SK-N-SH (cell line): ENCODE measurements at regions not wholly inside any gene's neighbourhood (a gene's known extent, or its start where the extent isn't known, plus 50 kb on each side); places are given as distances from the start of the nearest gene placed in this dataset.

Source experiments
- CTCF ChIA-PET: fragments of 300-600, 350-600 bp; formaldehyde crosslinking; extraction: SDS; loops from one replicate; lab custom pipeline; 2021; lab: Yijun Ruan, JAX
- POLR2A ChIA-PET: fragments of 350-600 bp; sonication (Branson Sonifier 250); formaldehyde crosslinking; extraction: SDS; loops from one replicate; lab custom pipeline; 2020; ENCODE audit warnings: antibody characterized with exemption, inconsistent platforms; lab: Yijun Ruan, JAX
- DNase-seq: peaks from one replicate; pipeline ENCODE4 v3.0.0; 2012
- H2AFZ ChIP-seq: fragments of 200-600 bp; sonication (generic); 2 replicates; pipeline ENCODE4 v1.8.1; 2016; ENCODE audit warnings: antibody characterized with exemption, mild to moderate bottlenecking, low read depth
- H3F3A ChIP-seq: fragments of 200-600 bp; sonication (generic); replicated peaks from 2 replicates; pipeline ENCODE3; 2016; ENCODE audit warnings: antibody characterized with exemption, mild to moderate bottlenecking; ENCODE audit not compliant: insufficient read depth
- H3K27ac ChIP-seq, 2 experiments: fragments of 200-500 bp in 1 of 2; fragments of 200-600 bp in 1 of 2; sonication (Bioruptor generic) in 1 of 2; sonication (generic), shearing (Covaris generic) in 1 of 2; 2 replicates each; pipeline versions ENCODE4 v1.5.1 to v1.6.1; 2014 to 2016; ENCODE audit warnings: low read depth in 2 of 2, inconsistent platforms in 1 of 2, low read length in 1 of 2, mild to moderate bottlenecking in 1 of 2, mixed read lengths in 1 of 2
- H3K27me3 ChIP-seq: fragments of 200-600 bp; sonication (generic), shearing (Covaris generic); 2 replicates; pipeline ENCODE4 v1.6.1; 2016; ENCODE audit warnings: mixed run types; ENCODE audit not compliant: insufficient read depth
- H3K36me3 ChIP-seq, 2 experiments: fragments of 200-500 bp in 1 of 2; fragments of 200-600 bp in 1 of 2; sonication (Bioruptor generic) in 1 of 2; sonication (generic) in 1 of 2; replicated peaks in 1 of 2; 2 replicates each; pipeline versions ENCODE3 to v1.5.1; 2014 to 2016; ENCODE audit warnings: low read length in 1 of 2, mild to moderate bottlenecking in 1 of 2; ENCODE audit not compliant: insufficient read depth in 2 of 2, control insufficient read depth in 1 of 2
- H3K4me1 ChIP-seq, 2 experiments: fragments of 200-500 bp in 1 of 2; fragments of 200-600 bp in 1 of 2; sonication (Bioruptor generic) in 1 of 2; sonication (generic), shearing (Covaris generic) in 1 of 2; 2 replicates each; pipeline versions ENCODE4 v1.5.1 to v1.6.1; 2014 to 2016; ENCODE audit warnings: low read depth in 1 of 2, low read length in 1 of 2, mixed run types in 1 of 2; ENCODE audit not compliant: insufficient read depth in 2 of 2, control insufficient read depth in 1 of 2
- H3K4me2 ChIP-seq: fragments of 200-600 bp; sonication (generic), shearing (Covaris generic); 2 replicates; pipeline ENCODE4 v1.6.1; 2017; ENCODE audit warnings: mixed run types
- H3K4me3 ChIP-seq, 2 experiments: fragments of 200-500 bp in 1 of 2; fragments of 200-600 bp in 1 of 2; sonication (Bioruptor generic) in 1 of 2; sonication (generic), shearing (Covaris generic) in 1 of 2; 2 replicates each; pipeline versions ENCODE4 v1.5.1 to v1.8.1; 2014 to 2016; ENCODE audit warnings: low read depth in 2 of 2, inconsistent platforms in 1 of 2, low read length in 1 of 2, mild to moderate bottlenecking in 1 of 2, mixed read lengths in 1 of 2, moderate library complexity in 1 of 2
- H3K79me2 ChIP-seq: fragments of 200-600 bp; sonication (generic); 2 replicates; pipeline ENCODE4 v1.8.1; 2017; ENCODE audit warnings: mild to moderate bottlenecking; ENCODE audit not compliant: insufficient read depth
- H3K9ac ChIP-seq: fragments of 200-600 bp; sonication (generic); 2 replicates; pipeline ENCODE4 v1.6.1; 2017; ENCODE audit warnings: mixed run types
- H3K9me2 ChIP-seq: fragments of 200-600 bp; sonication (generic); 2 replicates; pipeline ENCODE4 v1.6.1; 2017; ENCODE audit warnings: mixed run types
- H3K9me3 ChIP-seq: fragments of 200-600 bp; sonication (generic); 2 replicates; pipeline ENCODE4 v1.6.1; 2017; ENCODE audit warnings: mixed run types, mild to moderate bottlenecking, moderate library complexity
- H4K20me1 ChIP-seq: fragments of 200-600 bp; sonication (generic); 2 replicates; pipeline ENCODE4 v1.6.1; 2017; ENCODE audit warnings: mild to moderate bottlenecking, mixed run types; ENCODE audit not compliant: insufficient read depth
- CHD2 ChIP-seq: fragments of 150-350 bp; IDR thresholded peaks from 2 replicates; pipeline ENCODE4 v1.6.1; 2018; ENCODE audit warnings: low read length; ENCODE audit not compliant: partially characterized antibody
- EZH2phosphoT487 ChIP-seq: fragments of 200-600 bp; sonication (generic); IDR thresholded peaks from 2 replicates; pipeline ENCODE4 v1.6.1; 2017; ENCODE audit warnings: low read depth, mixed run types, mild to moderate bottlenecking, antibody characterized with exemption, moderate library complexity, borderline replicate concordance
- FOXM1 ChIP-seq: IDR thresholded peaks from 2 replicates; pipeline ENCODE4 v1.4.0; 2012; ENCODE audit warnings: low read depth, mild to moderate bottlenecking
- IRF3 ChIP-seq: fragments of 150-350 bp; IDR thresholded peaks from 2 replicates; pipeline ENCODE4 v1.6.1; 2016; ENCODE audit warnings: mild to moderate bottlenecking, low read depth, low read length
- JUND ChIP-seq: IDR thresholded peaks from 2 replicates; pipeline ENCODE4 v1.4.0; 2012
- MAX ChIP-seq: IDR thresholded peaks from 2 replicates; pipeline ENCODE4 v1.4.0; 2012; ENCODE audit warnings: low read depth
- MEF2A ChIP-seq: IDR thresholded peaks from 2 replicates; pipeline ENCODE4 v1.4.0; 2012; ENCODE audit warnings: low read depth, borderline replicate concordance
- MXI1 ChIP-seq: IDR thresholded peaks from 2 replicates; pipeline ENCODE4 v1.6.1; 2012; ENCODE audit warnings: mild to moderate bottlenecking, low read depth, low read length, improper control_type of control experiment
- NFIC ChIP-seq: IDR thresholded peaks from 2 replicates; pipeline ENCODE4 v1.4.0; 2012; ENCODE audit warnings: borderline replicate concordance
- NRF1 ChIP-seq: IDR thresholded peaks from 2 replicates; pipeline ENCODE4 v1.6.1; 2012; ENCODE audit warnings: low read depth, mild to moderate bottlenecking, low read length
- PBX3 ChIP-seq: IDR thresholded peaks from 2 replicates; pipeline ENCODE4; 2012
- POLR2AphosphoS5 ChIP-seq: IDR thresholded peaks from 2 replicates; pipeline ENCODE4 v1.6.1; 2012; ENCODE audit warnings: low read depth, low read length
- RAD21 ChIP-seq: IDR thresholded peaks from 2 replicates; pipeline ENCODE4 v1.6.1; 2012; ENCODE audit warnings: mild to moderate bottlenecking, low read length
- RFX5 ChIP-seq: IDR thresholded peaks from 2 replicates; pipeline ENCODE4 v1.6.1; 2012; ENCODE audit warnings: mild to moderate bottlenecking, improper control_type of control experiment, low read length
- SMC3 ChIP-seq: IDR thresholded peaks from 2 replicates; pipeline ENCODE4 v1.6.1; 2012; ENCODE audit warnings: low read depth, low read length, improper control_type of control experiment
- TAF1 ChIP-seq: IDR thresholded peaks from 2 replicates; pipeline ENCODE4 v1.6.1; 2012; ENCODE audit warnings: low read depth, mild to moderate bottlenecking, low read length, moderate library complexity, borderline replicate concordance
- TCF12 ChIP-seq: IDR thresholded peaks from 2 replicates; pipeline ENCODE4 v1.4.0; 2012
- TEAD4 ChIP-seq: IDR thresholded peaks from 2 replicates; pipeline ENCODE4 v1.4.0; 2012; ENCODE audit warnings: mild to moderate bottlenecking, borderline replicate concordance; ENCODE audit not compliant: insufficient read depth
- YY1 ChIP-seq: IDR thresholded peaks from 2 replicates; pipeline ENCODE4 v1.4.0; 2012; ENCODE audit warnings: low read depth, mild to moderate bottlenecking
- WGBS: methylation state at CpG from one replicate; pipeline ENCODE4 v1.1.6; 2017; ENCODE audit warnings: low lambda C conversion rate; 5-methylcytosine and 5-hydroxymethylcytosine counted together
- TF ChIP-seq, protein P1 (sequence below): fragments of 200-600 bp; sonication (generic); IDR thresholded peaks from 2 replicates; pipeline ENCODE4 v1.6.1; 2017; ENCODE audit warnings: antibody characterized with exemption, mild to moderate bottlenecking, moderate library complexity
- TF ChIP-seq, protein P2 (sequence below): IDR thresholded peaks from 2 replicates; pipeline ENCODE4 v1.6.1; 2012; ENCODE audit warnings: mild to moderate bottlenecking, low read depth, low read length, moderate library complexity

- no peaks in the 10 kb centered on the region; the same call in 1 of the 2 replicates for H3K9me3 ChIP-seq
- H3K27me3 ChIP-seq, result no peaks in the 10 kb centered on the region
- no peak overlapping the region for H3K27ac ChIP-seq
- ChIA-PET CTCF (no interaction called here), POLR2A (no interaction called here)
- DNase-seq, result no peak
- no peak overlapping the region for H2AFZ ChIP-seq
- H3K79me2 ChIP-seq, result no peaks in the 10 kb centered on the region
- no peak for TF ChIP-seq MEF2A
- no peak for TF ChIP-seq RAD21
- TF ChIP-seq MXI1, result no peak
- TF ChIP-seq, all 33 proteins: peak for 0
- Histone ChIP-seq H3F3A (no peaks in the 10 kb centered on the region), H3K9me2 (no peaks in the 10 kb centered on the region), H3K4me2 (no peak overlapping the region), H3K9ac (no peak overlapping the region), H3K4me1 (no peaks in the 10 kb centered on the region), H3K4me3 (no peak overlapping the region), H3K36me3 (no peaks in the 10 kb centered on the region), H4K20me1 (no peaks in the 10 kb centered on the region)
Observed at GRCh38 chr10:9051328-9051974, 997.0 kb downstream of the GATA3 start.

- Histone ChIP-seq H2AFZ (no peak overlapping the region), H3K79me2 (no peaks in the 10 kb centered on the region), H3K4me1 (no peaks in the 10 kb centered on the region), H3K36me3 (no peaks in the 10 kb centered on the region), H3K9me3 (no peaks in the 10 kb centered on the region; the same call in 1 of the 2 replicates), H3K27me3 (no peaks in the 10 kb centered on the region), H3K27ac (no peak overlapping the region), H3K4me3 (no peak overlapping the region), H3F3A (no peaks in the 10 kb centered on the region), H4K20me1 (no peaks in the 10 kb centered on the region), H3K9ac (no peak overlapping the region), H3K9me2 (no peaks in the 10 kb centered on the region), H3K4me2 (no peak overlapping the region)
- DNase-seq, result no peak
- ChIA-PET POLR2A (interaction anchor here (0.8 kb wide), 1 partner anchor 992 kb away, joined by 3 read pairs; no protein-coding TSS in a partner anchor), CTCF (no interaction called here)
- 24% methylated on average over 1 of the region's 1 CpG for WGBS
- TF ChIP-seq JUND, result no peak
- no peak for TF ChIP-seq TEAD4
- TF ChIP-seq, protein P1, sequence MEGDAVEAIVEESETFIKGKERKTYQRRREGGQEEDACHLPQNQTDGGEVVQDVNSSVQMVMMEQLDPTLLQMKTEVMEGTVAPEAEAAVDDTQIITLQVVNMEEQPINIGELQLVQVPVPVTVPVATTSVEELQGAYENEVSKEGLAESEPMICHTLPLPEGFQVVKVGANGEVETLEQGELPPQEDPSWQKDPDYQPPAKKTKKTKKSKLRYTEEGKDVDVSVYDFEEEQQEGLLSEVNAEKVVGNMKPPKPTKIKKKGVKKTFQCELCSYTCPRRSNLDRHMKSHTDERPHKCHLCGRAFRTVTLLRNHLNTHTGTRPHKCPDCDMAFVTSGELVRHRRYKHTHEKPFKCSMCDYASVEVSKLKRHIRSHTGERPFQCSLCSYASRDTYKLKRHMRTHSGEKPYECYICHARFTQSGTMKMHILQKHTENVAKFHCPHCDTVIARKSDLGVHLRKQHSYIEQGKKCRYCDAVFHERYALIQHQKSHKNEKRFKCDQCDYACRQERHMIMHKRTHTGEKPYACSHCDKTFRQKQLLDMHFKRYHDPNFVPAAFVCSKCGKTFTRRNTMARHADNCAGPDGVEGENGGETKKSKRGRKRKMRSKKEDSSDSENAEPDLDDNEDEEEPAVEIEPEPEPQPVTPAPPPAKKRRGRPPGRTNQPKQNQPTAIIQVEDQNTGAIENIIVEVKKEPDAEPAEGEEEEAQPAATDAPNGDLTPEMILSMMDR, result no peak
- no peak for TF ChIP-seq RFX5
- TF ChIP-seq NFIC, result no peak
- no peak for TF ChIP-seq YY1
- no peak for TF ChIP-seq POLR2AphosphoS5
- no peak for TF ChIP-seq SMC3
- TF ChIP-seq EZH2phosphoT487, result no peak
- no peak for TF ChIP-seq NRF1
- TF ChIP-seq IRF3, result no peak
- no peak for TF ChIP-seq CHD2
- no peak for TF ChIP-seq FOXM1
- TF ChIP-seq, protein P2, sequence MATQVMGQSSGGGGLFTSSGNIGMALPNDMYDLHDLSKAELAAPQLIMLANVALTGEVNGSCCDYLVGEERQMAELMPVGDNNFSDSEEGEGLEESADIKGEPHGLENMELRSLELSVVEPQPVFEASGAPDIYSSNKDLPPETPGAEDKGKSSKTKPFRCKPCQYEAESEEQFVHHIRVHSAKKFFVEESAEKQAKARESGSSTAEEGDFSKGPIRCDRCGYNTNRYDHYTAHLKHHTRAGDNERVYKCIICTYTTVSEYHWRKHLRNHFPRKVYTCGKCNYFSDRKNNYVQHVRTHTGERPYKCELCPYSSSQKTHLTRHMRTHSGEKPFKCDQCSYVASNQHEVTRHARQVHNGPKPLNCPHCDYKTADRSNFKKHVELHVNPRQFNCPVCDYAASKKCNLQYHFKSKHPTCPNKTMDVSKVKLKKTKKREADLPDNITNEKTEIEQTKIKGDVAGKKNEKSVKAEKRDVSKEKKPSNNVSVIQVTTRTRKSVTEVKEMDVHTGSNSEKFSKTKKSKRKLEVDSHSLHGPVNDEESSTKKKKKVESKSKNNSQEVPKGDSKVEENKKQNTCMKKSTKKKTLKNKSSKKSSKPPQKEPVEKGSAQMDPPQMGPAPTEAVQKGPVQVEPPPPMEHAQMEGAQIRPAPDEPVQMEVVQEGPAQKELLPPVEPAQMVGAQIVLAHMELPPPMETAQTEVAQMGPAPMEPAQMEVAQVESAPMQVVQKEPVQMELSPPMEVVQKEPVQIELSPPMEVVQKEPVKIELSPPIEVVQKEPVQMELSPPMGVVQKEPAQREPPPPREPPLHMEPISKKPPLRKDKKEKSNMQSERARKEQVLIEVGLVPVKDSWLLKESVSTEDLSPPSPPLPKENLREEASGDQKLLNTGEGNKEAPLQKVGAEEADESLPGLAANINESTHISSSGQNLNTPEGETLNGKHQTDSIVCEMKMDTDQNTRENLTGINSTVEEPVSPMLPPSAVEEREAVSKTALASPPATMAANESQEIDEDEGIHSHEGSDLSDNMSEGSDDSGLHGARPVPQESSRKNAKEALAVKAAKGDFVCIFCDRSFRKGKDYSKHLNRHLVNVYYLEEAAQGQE, result no peak
- no peak for TF ChIP-seq TCF12
- TF ChIP-seq MAX, result no peak
- no peak for TF ChIP-seq TAF1
- TF ChIP-seq PBX3, result no peak
Observed at GRCh38 chr10:9052767-9053166, 998.3 kb downstream of the GATA3 start.
